OCI-LY1 (cell line): ENCODE measurements at regions not wholly inside any gene's neighbourhood (a gene's known extent, or its start where the extent isn't known, plus 50 kb on each side); places are given as distances from the start of the nearest gene placed in this dataset.

Experiments used
- H2AFZ ChIP-seq: fragments of 200-600 bp; sonication (generic), shearing (Covaris generic); 2 replicates; pipeline ENCODE4 v1.6.0; 2014; ENCODE audit warnings: antibody characterized with exemption, mild to moderate bottlenecking, low read length
- H3F3A ChIP-seq: fragments of 200-600 bp; sonication (generic), shearing (Covaris generic); 2 replicates; pipeline ENCODE4 v1.6.0; 2014; ENCODE audit warnings: mild to moderate bottlenecking, antibody characterized with exemption, low read length, moderate library complexity; ENCODE audit not compliant: insufficient read depth
- H3K27ac ChIP-seq: fragments of 200-600 bp; sonication (generic); 2 replicates; pipeline ENCODE4 v1.5.1; 2014; ENCODE audit warnings: low read length, mixed run types, mild to moderate bottlenecking, low read depth; ENCODE audit not compliant: poor library complexity, severe bottlenecking
- H3K27me3 ChIP-seq: fragments of 200-600 bp; sonication (generic); 2 replicates; pipeline ENCODE4 v1.6.0; 2014; ENCODE audit warnings: antibody characterized with exemption, mild to moderate bottlenecking, low read length, moderate library complexity; ENCODE audit not compliant: insufficient read depth
- H3K36me3 ChIP-seq: fragments of 200-600 bp; sonication (generic); 2 replicates; pipeline ENCODE4 v1.6.1; 2014; ENCODE audit warnings: mild to moderate bottlenecking, antibody characterized with exemption, low read length, moderate library complexity, mixed read lengths; ENCODE audit not compliant: insufficient read depth
- H3K4me1 ChIP-seq: fragments of 200-600 bp; sonication (generic); 2 replicates; pipeline ENCODE4 v1.5.1; 2014; ENCODE audit warnings: mild to moderate bottlenecking, low read length, moderate library complexity; ENCODE audit not compliant: insufficient read depth, severe bottlenecking
- H3K4me2 ChIP-seq: fragments of 200-600 bp; sonication (generic), shearing (Covaris generic); 2 replicates; pipeline ENCODE4 v1.6.1; 2014; ENCODE audit warnings: low read length
- H3K4me3 ChIP-seq: fragments of 200-600 bp; sonication (generic); 2 replicates; pipeline ENCODE4 v1.5.1; 2014; ENCODE audit warnings: low read length, low read depth, mild to moderate bottlenecking, mixed read lengths; ENCODE audit not compliant: poor library complexity, severe bottlenecking
- H3K79me2 ChIP-seq: fragments of 200-600 bp; shearing (Covaris generic); 2 replicates; pipeline ENCODE4 v1.6.1; 2016; ENCODE audit warnings: mixed run types, low read length, mixed read lengths; ENCODE audit not compliant: insufficient read depth
- H3K9ac ChIP-seq: fragments of 200-600 bp; sonication (generic), shearing (Covaris generic); 2 replicates; pipeline ENCODE4 v1.6.1; 2014; ENCODE audit warnings: mild to moderate bottlenecking, low read length, mixed read lengths
- H3K9me2 ChIP-seq: fragments of 200-600 bp; sonication (generic), shearing (Covaris generic); 2 replicates; pipeline ENCODE4 v1.6.1; 2014; ENCODE audit warnings: low read depth, mild to moderate bottlenecking, low read length, mixed read lengths
- H3K9me3 ChIP-seq: fragments of 200-600 bp; shearing (Covaris generic); 2 replicates; pipeline ENCODE4 v1.6.1; 2014; ENCODE audit warnings: low read length, mixed read lengths
- H4K20me1 ChIP-seq: fragments of 200-600 bp; sonication (generic), shearing (Covaris generic); 2 replicates; pipeline ENCODE4 v1.6.0; 2016; ENCODE audit warnings: mild to moderate bottlenecking, low read length; ENCODE audit not compliant: insufficient read depth
- EZH2 ChIP-seq: fragments of 200-600 bp; sonication (generic), shearing (Covaris generic); IDR thresholded peaks from 2 replicates; pipeline ENCODE4 v1.8.0; 2017; ENCODE audit warnings: borderline replicate concordance, mixed run types, mild to moderate bottlenecking, antibody characterized with exemption, low read length, moderate library complexity, mixed read lengths
- TF ChIP-seq, protein P1 (sequence below): fragments of 200-600 bp; sonication (generic), shearing (Covaris generic); IDR thresholded peaks from 2 replicates; pipeline ENCODE4 v1.5.1; 2017; ENCODE audit warnings: mild to moderate bottlenecking, antibody characterized with exemption, low read length, moderate library complexity, mixed read lengths

DNA sequence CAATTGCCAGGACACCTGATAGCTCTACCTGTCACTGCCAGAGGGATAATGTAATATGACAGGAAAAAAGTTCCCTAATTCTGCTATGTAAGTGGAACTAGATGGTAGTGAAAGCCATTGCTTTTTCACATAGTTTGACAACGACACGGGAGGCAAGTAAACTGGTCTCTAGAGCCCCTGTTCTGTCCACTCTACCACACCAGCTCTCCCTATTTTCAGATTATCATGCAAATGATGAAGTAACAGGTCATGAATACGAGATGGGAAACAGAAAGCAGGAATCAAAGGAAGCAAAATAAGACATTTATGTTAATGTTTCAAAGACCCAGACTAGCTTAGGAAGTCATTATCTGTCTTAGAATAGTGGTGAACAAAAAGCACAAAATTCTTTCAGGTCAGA lies 56.2 kb downstream of the TAF11L14 start:
- Histone ChIP-seq H3K4me2 (no peak overlapping the region), H2AFZ (no peak overlapping the region)
- TF ChIP-seq, protein P1, sequence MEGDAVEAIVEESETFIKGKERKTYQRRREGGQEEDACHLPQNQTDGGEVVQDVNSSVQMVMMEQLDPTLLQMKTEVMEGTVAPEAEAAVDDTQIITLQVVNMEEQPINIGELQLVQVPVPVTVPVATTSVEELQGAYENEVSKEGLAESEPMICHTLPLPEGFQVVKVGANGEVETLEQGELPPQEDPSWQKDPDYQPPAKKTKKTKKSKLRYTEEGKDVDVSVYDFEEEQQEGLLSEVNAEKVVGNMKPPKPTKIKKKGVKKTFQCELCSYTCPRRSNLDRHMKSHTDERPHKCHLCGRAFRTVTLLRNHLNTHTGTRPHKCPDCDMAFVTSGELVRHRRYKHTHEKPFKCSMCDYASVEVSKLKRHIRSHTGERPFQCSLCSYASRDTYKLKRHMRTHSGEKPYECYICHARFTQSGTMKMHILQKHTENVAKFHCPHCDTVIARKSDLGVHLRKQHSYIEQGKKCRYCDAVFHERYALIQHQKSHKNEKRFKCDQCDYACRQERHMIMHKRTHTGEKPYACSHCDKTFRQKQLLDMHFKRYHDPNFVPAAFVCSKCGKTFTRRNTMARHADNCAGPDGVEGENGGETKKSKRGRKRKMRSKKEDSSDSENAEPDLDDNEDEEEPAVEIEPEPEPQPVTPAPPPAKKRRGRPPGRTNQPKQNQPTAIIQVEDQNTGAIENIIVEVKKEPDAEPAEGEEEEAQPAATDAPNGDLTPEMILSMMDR: no peak
- no peak for TF ChIP-seq EZH2

DNA sequence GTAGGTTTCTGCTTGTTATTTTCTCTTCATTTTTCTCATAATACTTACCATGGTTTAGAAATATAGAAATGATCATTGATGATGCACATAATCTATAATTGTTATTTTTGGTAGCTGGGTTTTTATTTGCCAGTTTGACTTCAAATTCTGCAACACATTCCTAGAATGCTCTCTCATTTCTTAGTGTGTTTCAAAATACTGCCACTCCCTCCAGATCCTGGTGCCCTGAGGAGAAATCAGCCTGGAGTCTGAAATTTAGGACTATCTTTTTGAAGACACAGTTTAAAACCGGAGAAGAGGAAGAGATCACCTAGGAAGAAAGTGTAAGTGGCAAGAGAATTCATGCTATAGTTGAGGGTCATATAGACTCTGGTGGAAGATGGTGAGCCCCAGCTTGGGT lies 57.5 kb downstream of the TAF11L14 start:
- no peaks in the 10 kb centered on the region for H4K20me1 ChIP-seq
- H3K9me3 ChIP-seq: no peaks in the 10 kb centered on the region
- no peaks in the 10 kb centered on the region for H3K9me2 ChIP-seq
- no peaks in the 10 kb centered on the region for H3K27me3 ChIP-seq
- H3K4me1 ChIP-seq: no peaks in the 10 kb centered on the region
- H3K36me3 ChIP-seq: no peaks in the 10 kb centered on the region
- no peak overlapping the region for H3K27ac ChIP-seq
- TF ChIP-seq EZH2: no peak
- TF ChIP-seq, protein P1: no peak
- no peak overlapping the region for H3K9ac ChIP-seq
- H3K79me2 ChIP-seq: no peaks in the 10 kb centered on the region
- H2AFZ ChIP-seq: no peak overlapping the region
- H3K4me3 ChIP-seq: no peak overlapping the region
- H3K4me2 ChIP-seq: no peak overlapping the region
- H3F3A ChIP-seq: no peaks in the 10 kb centered on the region

More for the DNA sequence above, 56.2 kb downstream of the TAF11L14 start:
- H3K36me3 ChIP-seq: no peaks in the 10 kb centered on the region
- no peaks in the 10 kb centered on the region for H3K4me1 ChIP-seq
- no peaks in the 10 kb centered on the region for H3K9me2 ChIP-seq
- no peaks in the 10 kb centered on the region for H3K27me3 ChIP-seq
- no peaks in the 10 kb centered on the region for H3K9me3 ChIP-seq
- H3F3A ChIP-seq: no peaks in the 10 kb centered on the region
- H3K4me3 ChIP-seq: no peak overlapping the region
- no peak overlapping the region for H3K27ac ChIP-seq
- H3K79me2 ChIP-seq: no peaks in the 10 kb centered on the region
- no peaks in the 10 kb centered on the region for H4K20me1 ChIP-seq
- no peak overlapping the region for H3K9ac ChIP-seq

DNA sequence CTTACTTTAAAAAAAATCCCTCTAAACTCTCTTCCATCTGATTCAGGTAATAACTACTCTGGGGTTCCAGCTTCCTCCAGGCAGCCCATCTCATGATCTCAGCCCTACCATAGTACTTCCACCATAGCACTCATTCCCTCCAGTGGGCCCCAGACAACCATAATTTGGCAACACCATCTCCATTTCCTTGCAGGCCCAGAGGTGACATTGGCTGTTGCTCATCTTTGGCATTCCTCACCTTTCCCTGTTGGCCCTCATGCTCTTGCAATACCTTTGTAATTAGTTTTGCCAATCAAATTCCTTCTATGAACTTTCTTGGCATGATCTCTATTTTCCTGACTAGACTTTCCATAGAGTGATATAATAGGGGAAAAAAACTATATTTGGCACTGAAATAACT lies 60.1 kb downstream of the TAF11L14 start:
- TF ChIP-seq, protein P1: no peak
- TF ChIP-seq EZH2: no peak
- Histone ChIP-seq H3K27ac (no peak overlapping the region), H3K9me2 (no peaks in the 10 kb centered on the region)

More for the DNA sequence above, 60.1 kb downstream of the TAF11L14 start:
- Histone ChIP-seq H3K9ac (no peak overlapping the region), H3K4me2 (no peak overlapping the region), H3K36me3 (no peaks in the 10 kb centered on the region), H3F3A (no peaks in the 10 kb centered on the region), H2AFZ (no peak overlapping the region), H4K20me1 (no peaks in the 10 kb centered on the region), H3K4me3 (no peak overlapping the region), H3K27me3 (no peaks in the 10 kb centered on the region), H3K9me3 (no peaks in the 10 kb centered on the region), H3K4me1 (no peaks in the 10 kb centered on the region), H3K79me2 (no peaks in the 10 kb centered on the region)
